Esophagus muscularis mucosa (tissue), 4 donors: ENCODE measurements at regions not wholly inside any gene's neighbourhood (a gene's known extent, or its start where the extent isn't known, plus 50 kb on each side); places are given as distances from the start of the nearest gene placed in this dataset.

ENCODE experiments used
- CTCF ChIP-seq, 3 experiments: fragments of 200-600 bp in 2 of 3; fragments of 450-650 bp in 1 of 3; sonication (generic) in 2 of 3; IDR thresholded peaks; one replicate each; pipeline ENCODE4 v1.5.1; 2017 to 2019; ENCODE audit warnings: antibody characterized with exemption in 3 of 3, mild to moderate bottlenecking in 2 of 3, moderate library complexity in 1 of 3
- EP300 ChIP-seq: sonication (generic); formaldehyde crosslinking; IDR thresholded peaks from one replicate; pipeline ENCODE4 v1.6.1; 2017; ENCODE audit warnings: antibody characterized with exemption
- POLR2A ChIP-seq: fragments of 450-650 bp; IDR thresholded peaks from one replicate; pipeline ENCODE4 v1.6.1; 2017; ENCODE audit warnings: antibody characterized with exemption, moderate library complexity, mild to moderate bottlenecking, low read depth
- POLR2AphosphoS5 ChIP-seq, 2 donors: sonication (generic); formaldehyde crosslinking; IDR thresholded peaks; one replicate each; pipeline ENCODE4 v1.6.1; 2017; ENCODE audit warnings: antibody characterized with exemption in 2 of 2

GRCh38 chr17:33457477-33457876 is 164.4 kb upstream of the ASIC2 start:
- TF ChIP-seq CTCF (IDR thresholded peaks at IDR 0.05) = no peak
- TF ChIP-seq POLR2A = no peak
- no peak for TF ChIP-seq POLR2AphosphoS5 (IDR thresholded peaks at IDR 0.05)
- TF ChIP-seq EP300 = no peak
